Right renal pelvis (tissue), 4 donors: ENCODE measurements at regions not wholly inside any gene's neighbourhood (a gene's known extent, or its start where the extent isn't known, plus 50 kb on each side); places are given as distances from the start of the nearest gene placed in this dataset.
"Not testable (repeated sequence)": the region's sequence is repeated elsewhere in the genome, so short reads cannot be mapped to it uniquely, and the experiment has no call there.

ENCODE experiments used
- DNase-seq, 4 donors: peaks; one replicate each; pipeline ENCODE4 v3.0.0-alpha.2; 2013; ENCODE audit warnings: low read depth in 4 of 4, low spot score in 3 of 4, missing footprints in 1 of 4

GRCh38 chr4:184335520-184335919 lies 117.8 kb upstream of the ENPP6 start:
- DNase-seq: no peak

- not testable (repeated sequence) for DNase-seq
These were observed 115.8 kb upstream of the ENPP6 start for GRCh38 chr4:184333446-184333845.

- no peak for DNase-seq
These were observed 113.8 kb upstream of the ENPP6 start for GRCh38 chr4:184331268-184331995.

- DNase-seq: not testable (repeated sequence)
These were observed 112.9 kb upstream of the ENPP6 start for GRCh38 chr4:184330517-184331094.

GRCh38 chr4:184329659-184330400 lies 112.2 kb upstream of the ENPP6 start:
- DNase-seq: no peak

GRCh38 chr4:184329235-184329634 lies 111.6 kb upstream of the ENPP6 start:
- no peak for DNase-seq

GRCh38 chr4:184328022-184328736 lies 110.5 kb upstream of the ENPP6 start:
- DNase-seq: no peak

- DNase-seq: no peak
These were observed 107.3 kb upstream of the ENPP6 start for GRCh38 chr4:184324939-184325477.

GRCh38 chr4:184322328-184323025 lies 104.8 kb upstream of the ENPP6 start:
- DNase-seq: no peak

- DNase-seq: no peak
These were observed 103.0 kb upstream of the ENPP6 start for GRCh38 chr4:184320631-184321030.

GRCh38 chr4:184318852-184319251 lies 101.2 kb upstream of the ENPP6 start:
- DNase-seq: no peak

- no peak for DNase-seq
These were observed 99.7 kb upstream of the ENPP6 start for GRCh38 chr4:184317234-184317918.

- no peak for DNase-seq
These were observed 99.1 kb upstream of the ENPP6 start for GRCh38 chr4:184316821-184317220.

GRCh38 chr4:184315675-184316359 lies 98.1 kb upstream of the ENPP6 start:
- no peak for DNase-seq

- DNase-seq: no peak
These were observed 96.3 kb upstream of the ENPP6 start for GRCh38 chr4:184313702-184314659.

GRCh38 chr4:184313058-184313581 lies 95.4 kb upstream of the ENPP6 start:
- no peak for DNase-seq

- DNase-seq: no peak
These were observed 94.5 kb upstream of the ENPP6 start for GRCh38 chr4:184312126-184312525.
